ENCODE measurements at regions not wholly inside any gene's neighbourhood (a gene's known extent, or its start where the extent isn't known, plus 50 kb on each side); places are given as distances from the start of the nearest gene placed in this dataset.
"Not testable (repeated sequence)": the region's sequence is repeated elsewhere in the genome, so short reads cannot be mapped to it uniquely, and the experiment has no call there.

GRCh38 chr13:18665124-18665523 is 516.5 kb downstream of the TUBA3C start:
- DNase-seq (ENCODE audit: low read depth in 2 of 2): not testable (repeated sequence)

GRCh38 chr13:18663222-18663621 is 518.4 kb downstream of the TUBA3C start:
- not testable (repeated sequence) for DNase-seq (ENCODE audit: low read depth in 2 of 2)

GRCh38 chr13:18643644-18644172 is 537.9 kb downstream of the TUBA3C start:
- peak; percentile 3 to 21 for DNase-seq (ENCODE audit: low read depth in 2 of 2)

GRCh38 chr13:18628928-18629327 is 552.7 kb downstream of the TUBA3C start:
- not testable (repeated sequence) for DNase-seq (ENCODE audit: low read depth in 2 of 2)

- DNase-seq (ENCODE audit: low read depth in 2 of 2): no peak
These were observed 553.2 kb downstream of the TUBA3C start for GRCh38 chr13:18628428-18628827.

DNA sequence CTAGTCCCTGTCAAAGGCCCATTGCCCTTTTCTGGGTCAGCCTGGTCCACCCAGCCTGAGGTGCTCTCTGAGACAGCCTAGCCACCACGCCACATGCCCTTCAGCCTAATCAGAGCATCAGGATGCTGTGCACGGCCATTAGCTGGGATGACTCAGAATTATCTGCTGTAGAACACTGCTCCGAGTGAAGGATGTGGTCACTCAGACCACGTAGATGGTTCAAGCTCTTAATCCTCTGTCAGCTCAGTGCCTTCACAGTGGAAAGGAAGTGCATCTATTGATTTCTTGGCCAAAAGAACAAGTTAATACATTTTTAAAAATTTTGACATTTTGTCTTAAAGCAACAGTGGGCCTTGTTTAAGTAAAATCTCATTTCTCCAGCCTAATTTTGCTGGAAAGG is 557.6 kb downstream of the TUBA3C start:
- DNase-seq (ENCODE audit: low read depth in 2 of 2): not testable (repeated sequence)

DNA sequence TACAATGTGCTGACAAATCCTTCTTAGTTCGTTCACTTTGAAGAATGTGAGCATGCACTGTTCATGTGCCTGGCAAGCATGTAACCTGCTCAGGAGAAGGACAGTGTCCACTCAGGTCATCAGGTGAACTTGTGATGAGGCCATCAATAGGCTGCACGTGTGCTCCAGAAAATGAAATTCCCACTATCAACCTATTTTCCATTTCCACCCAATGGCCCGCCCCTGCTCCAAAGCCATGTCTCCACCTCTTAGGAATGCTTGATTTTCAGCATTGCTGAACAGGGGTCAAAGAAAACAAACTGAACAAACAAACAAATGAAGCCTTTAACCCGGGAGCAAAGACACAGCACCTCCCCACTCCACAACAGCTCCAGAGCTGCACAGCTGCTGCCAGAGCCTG is 563.2 kb downstream of the TUBA3C start:
- DNase-seq (ENCODE audit: low read depth in 2 of 2): not testable (repeated sequence)

DNA sequence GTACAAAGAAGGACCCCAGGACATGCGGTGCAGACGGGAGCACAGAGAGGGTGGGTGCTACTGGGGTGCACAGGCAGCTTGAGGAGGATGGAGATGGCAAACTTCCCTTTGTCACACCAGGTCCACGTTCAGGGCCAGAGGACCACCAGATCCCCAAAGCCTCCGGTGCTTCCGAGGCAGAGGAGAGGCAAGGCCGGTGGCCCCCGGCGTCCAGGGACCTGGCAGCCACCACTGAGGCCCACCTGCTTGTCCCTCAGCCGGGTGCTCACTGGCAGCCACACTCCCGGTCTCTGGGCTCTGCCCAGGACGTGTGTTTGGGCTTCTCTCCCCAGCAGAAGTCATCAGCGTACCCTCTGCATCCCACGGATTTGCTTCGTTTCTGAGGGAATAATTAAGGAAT is 571.1 kb downstream of the TUBA3C start:
- not testable (repeated sequence) for DNase-seq (ENCODE audit: low read depth in 2 of 2)

DNA sequence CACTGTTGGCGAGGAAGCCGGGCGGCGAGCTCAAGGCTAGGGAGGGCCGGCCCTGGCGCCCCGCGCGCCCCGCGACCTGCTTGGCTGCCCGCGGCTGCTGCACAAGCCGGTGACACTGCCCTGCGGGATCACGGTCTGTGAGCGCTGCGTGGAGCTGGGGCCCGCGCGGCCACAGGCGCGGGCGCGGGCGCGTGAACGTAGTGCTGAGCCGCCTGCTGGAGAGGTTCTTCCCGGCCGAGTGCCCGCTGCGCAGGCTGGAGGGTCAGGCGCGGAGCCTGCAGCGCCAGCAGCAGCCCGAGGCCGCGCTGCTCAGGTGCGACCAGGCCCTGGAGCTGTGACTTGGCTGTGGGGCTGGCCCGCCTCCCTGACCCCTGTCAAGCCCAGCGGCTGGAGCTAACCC is 572.3 kb downstream of the TUBA3C start:
- DNase-seq (ENCODE audit: low read depth in 2 of 2): not testable (repeated sequence)

DNA sequence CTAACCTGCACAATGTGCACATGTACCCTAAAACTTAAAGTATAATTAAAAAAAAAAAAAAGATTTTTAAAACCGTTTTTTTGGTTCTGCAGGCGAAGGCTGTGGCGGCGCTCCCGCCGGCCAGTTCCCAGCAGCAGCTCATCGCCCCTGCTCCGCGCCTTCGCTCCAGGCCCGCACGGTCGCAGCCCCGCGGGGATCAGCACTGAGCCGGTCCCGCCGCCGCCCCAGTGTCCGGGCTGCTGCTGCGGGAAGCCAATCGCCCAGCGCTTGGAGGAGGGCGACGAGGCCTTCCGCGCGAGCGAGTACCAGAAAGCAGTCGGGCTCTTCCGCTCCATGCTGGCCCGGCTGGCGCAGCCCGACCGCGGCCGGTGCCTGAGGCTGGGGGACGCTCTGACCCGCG is 572.8 kb downstream of the TUBA3C start:
- DNase-seq (ENCODE audit: low read depth in 2 of 2): not testable (repeated sequence)

DNA sequence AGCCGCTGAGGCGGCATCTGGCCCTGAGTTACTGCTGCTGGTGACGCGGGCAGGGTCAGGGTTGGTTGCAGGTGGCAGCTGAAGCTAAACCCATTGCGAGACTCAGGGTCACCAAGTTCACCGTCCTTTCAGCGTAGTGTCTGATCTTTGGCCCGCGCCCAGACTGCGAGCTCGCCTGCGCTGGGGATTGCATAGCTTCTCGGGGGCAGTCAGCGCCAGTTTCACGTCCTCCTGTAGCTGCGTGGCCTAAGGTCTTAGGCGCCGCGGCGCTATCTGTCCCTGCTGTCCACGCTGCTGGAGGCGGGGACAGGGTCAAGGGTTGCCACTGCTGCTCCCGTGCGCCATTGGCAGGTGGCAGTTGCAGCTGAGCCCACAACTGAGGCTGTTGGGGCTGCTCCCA is 581.3 kb downstream of the TUBA3C start:
- not testable (repeated sequence) for DNase-seq (ENCODE audit: low read depth in 2 of 2)

GRCh38 chr13:18599791-18600211 is 581.8 kb downstream of the TUBA3C start:
- not testable (repeated sequence) for DNase-seq (ENCODE audit: low read depth in 2 of 2)

GRCh38 chr13:18598543-18598942 is 583.1 kb downstream of the TUBA3C start:
- not testable (repeated sequence) for DNase-seq (ENCODE audit: low read depth in 2 of 2)

- DNase-seq (ENCODE audit: low read depth in 2 of 2): not testable (repeated sequence)
These were observed 583.7 kb downstream of the TUBA3C start for GRCh38 chr13:18597940-18598339.

DNA sequence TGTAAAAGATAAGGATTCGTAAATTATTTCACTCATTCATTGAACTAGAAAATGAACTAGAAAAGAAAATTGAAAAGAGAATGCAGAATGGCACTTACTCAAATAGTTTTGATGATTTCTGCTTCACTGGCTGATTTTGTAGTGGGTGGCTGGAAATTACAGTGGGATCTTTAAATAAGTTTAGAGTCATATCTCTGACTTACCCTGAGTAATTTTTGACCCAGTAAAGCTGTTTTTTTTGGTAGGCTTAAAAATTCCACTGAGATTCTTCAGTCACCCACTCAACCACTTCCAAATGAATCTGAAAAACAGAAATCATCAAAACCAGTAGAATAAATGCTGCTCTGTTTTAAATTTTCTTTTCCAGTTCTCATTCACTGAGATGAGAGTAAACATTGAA is 604.5 kb downstream of the TUBA3C start:
- not testable (repeated sequence) for DNase-seq (ENCODE audit: low read depth in 2 of 2)

DNA sequence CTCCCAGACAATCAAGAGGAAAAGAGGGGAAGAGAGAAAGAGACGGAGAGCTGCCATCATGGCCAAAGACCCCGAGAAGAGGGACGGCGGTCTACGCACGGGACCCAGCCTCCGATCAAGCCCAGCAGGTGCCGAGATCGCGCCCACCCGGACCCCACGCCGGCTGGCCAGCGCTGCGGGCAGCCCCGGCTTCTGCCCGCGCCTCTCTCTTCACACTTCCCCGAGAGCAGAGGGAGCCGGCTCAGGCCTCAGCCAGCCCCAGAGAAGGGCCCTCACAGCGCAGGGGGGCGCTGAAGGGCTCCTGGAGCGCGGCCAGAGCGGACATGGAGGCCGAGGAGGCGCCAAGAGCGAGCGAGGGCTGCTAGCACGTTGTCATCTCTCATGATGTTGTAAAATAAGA is 613.7 kb downstream of the TUBA3C start:
- not testable (repeated sequence) for DNase-seq (ENCODE audit: low read depth in 2 of 2)

Measured in stimulated activated CD4-positive, alpha-beta T cell treated with anti-CD3 and anti-CD28 coated beads, Interleukin-1b, Interleukin-23, amount 100 ng/mL, for 4 hours (primary cell).